Tibial artery (tissue), 4 donors: ENCODE measurements at regions not wholly inside any gene's neighbourhood (a gene's known extent, or its start where the extent isn't known, plus 50 kb on each side); places are given as distances from the start of the nearest gene placed in this dataset.

ENCODE experiments used
- DNase-seq, 2 donors: peaks; one replicate each; pipeline ENCODE4 v3.0.0-alpha.2; 2019
- H3K27ac ChIP-seq, 2 donors: fragments of 200-600 bp; sonication (generic) in 1 of 2; 1 replicate in 1 of 2; 2 replicates in 1 of 2; pipeline ENCODE4 v1.5.1; 2018 to 2019; ENCODE audit warnings: mild to moderate bottlenecking in 1 of 2
- H3K27me3 ChIP-seq, 2 donors: fragments of 200-600 bp; sonication (generic) in 1 of 2; one replicate each; pipeline versions ENCODE4 v1.5.1 to v1.6.0; 2016 to 2019
- H3K36me3 ChIP-seq, 3 donors: fragments of 200-600 bp; sonication (generic) in 2 of 3; one replicate each; pipeline ENCODE4 v1.5.1; 2016 to 2019; ENCODE audit warnings: mild to moderate bottlenecking in 2 of 3
- H3K4me1 ChIP-seq, 4 donors: fragments of 200-600 bp; sonication (generic) in 2 of 4; 1 replicate in 3 of 4; 2 replicates in 1 of 4; pipeline ENCODE4 v1.5.1; 2016 to 2019
- H3K4me3 ChIP-seq, 2 donors: fragments of 200-600 bp; sonication (generic) in 1 of 2; 1 replicate in 1 of 2; 2 replicates in 1 of 2; pipeline ENCODE4 v1.5.1; 2018 to 2019; ENCODE audit warnings: mild to moderate bottlenecking in 2 of 2
- H3K9me3 ChIP-seq, 3 donors: fragments of 200-600 bp; sonication (generic) in 1 of 3; one replicate each; pipeline ENCODE4 v1.5.1; 2016 to 2019
- intact Hi-C: fragments of 100-400 bp; cut with DNase I; formaldehyde crosslinking; loops from one replicate; pipeline ENCODE4 v1.15.0; 2023; ENCODE audit warnings: low total_unique reads
- TF ChIP-seq, protein P1 (sequence below), 2 experiments: fragments of 200-600 bp in 1 of 2; fragments of 450-650 bp in 1 of 2; IDR thresholded peaks; one replicate each; pipeline ENCODE4 v1.5.1; 2017 to 2019; ENCODE audit warnings: antibody characterized with exemption in 2 of 2, mild to moderate bottlenecking in 1 of 2, moderate library complexity in 1 of 2

GRCh38 chr4:18676526-18676915 lies 655.0 kb upstream of the LCORL start:
- Histone ChIP-seq H3K27ac (no peak overlapping the region), H3K4me3 (no peak overlapping the region), H3K4me1 (no peaks in the 10 kb centered on the region), H3K36me3 (no peaks in the 10 kb centered on the region), H3K9me3 (no peaks in the 10 kb centered on the region), H3K27me3 (no peaks in the 10 kb centered on the region)
- intact Hi-C loops: no loop called here
- TF ChIP-seq, protein P1, sequence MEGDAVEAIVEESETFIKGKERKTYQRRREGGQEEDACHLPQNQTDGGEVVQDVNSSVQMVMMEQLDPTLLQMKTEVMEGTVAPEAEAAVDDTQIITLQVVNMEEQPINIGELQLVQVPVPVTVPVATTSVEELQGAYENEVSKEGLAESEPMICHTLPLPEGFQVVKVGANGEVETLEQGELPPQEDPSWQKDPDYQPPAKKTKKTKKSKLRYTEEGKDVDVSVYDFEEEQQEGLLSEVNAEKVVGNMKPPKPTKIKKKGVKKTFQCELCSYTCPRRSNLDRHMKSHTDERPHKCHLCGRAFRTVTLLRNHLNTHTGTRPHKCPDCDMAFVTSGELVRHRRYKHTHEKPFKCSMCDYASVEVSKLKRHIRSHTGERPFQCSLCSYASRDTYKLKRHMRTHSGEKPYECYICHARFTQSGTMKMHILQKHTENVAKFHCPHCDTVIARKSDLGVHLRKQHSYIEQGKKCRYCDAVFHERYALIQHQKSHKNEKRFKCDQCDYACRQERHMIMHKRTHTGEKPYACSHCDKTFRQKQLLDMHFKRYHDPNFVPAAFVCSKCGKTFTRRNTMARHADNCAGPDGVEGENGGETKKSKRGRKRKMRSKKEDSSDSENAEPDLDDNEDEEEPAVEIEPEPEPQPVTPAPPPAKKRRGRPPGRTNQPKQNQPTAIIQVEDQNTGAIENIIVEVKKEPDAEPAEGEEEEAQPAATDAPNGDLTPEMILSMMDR (IDR thresholded peaks at IDR 0.05): no peak
- DNase-seq: no peak

- Histone ChIP-seq H3K4me1 (no peaks in the 10 kb centered on the region), H3K27ac (no peak overlapping the region), H3K4me3 (no peak overlapping the region), H3K36me3 (no peaks in the 10 kb centered on the region), H3K27me3 (no peaks in the 10 kb centered on the region), H3K9me3 (no peaks in the 10 kb centered on the region)
- TF ChIP-seq, protein P1 (IDR thresholded peaks at IDR 0.05): no peak
- intact Hi-C loops: no loop called here
- DNase-seq: no peak
Measured at GRCh38 chr4:18675586-18676525, 654.3 kb upstream of the LCORL start.

DNA sequence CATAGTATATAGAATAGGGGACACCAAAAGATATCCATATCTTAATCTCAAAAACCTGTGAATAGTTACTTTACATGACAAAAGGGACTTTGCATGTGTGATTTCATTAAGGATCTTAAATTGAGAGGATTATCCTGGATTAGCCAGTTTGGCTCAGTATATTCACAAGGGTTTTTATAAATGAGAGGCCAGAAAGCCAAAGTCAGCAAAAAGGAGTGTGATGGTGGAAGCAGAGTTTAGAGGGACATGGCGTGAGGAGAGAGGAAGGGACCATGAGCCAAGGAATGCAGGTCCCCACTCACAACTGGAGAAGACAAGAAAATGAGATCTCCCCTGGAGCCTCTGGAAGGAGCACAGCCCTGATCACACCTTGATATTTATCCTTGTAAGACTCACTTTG lies 648.5 kb upstream of the LCORL start:
- H3K4me3 ChIP-seq: no peak overlapping the region
- TF ChIP-seq, protein P1 (IDR thresholded peaks at IDR 0.05): no peak
- no peaks in the 10 kb centered on the region for H3K27me3 ChIP-seq
- H3K27ac ChIP-seq: no peak overlapping the region
- DNase-seq: no peak
- no peaks in the 10 kb centered on the region for H3K4me1 ChIP-seq
- intact Hi-C loops: no loop called here
- H3K36me3 ChIP-seq: no peaks in the 10 kb centered on the region
- no peaks in the 10 kb centered on the region for H3K9me3 ChIP-seq

- Histone ChIP-seq H3K27me3 (no peaks in the 10 kb centered on the region), H3K9me3 (no peaks in the 10 kb centered on the region), H3K4me1 (no peaks in the 10 kb centered on the region), H3K27ac (no peak overlapping the region), H3K4me3 (no peak overlapping the region), H3K36me3 (no peaks in the 10 kb centered on the region)
- TF ChIP-seq, protein P1 (IDR thresholded peaks at IDR 0.05): no peak
- intact Hi-C loops: no loop called here
- no peak for DNase-seq
Measured at GRCh38 chr4:18669390-18669789, 647.8 kb upstream of the LCORL start.

- Histone ChIP-seq H3K4me3 (no peak overlapping the region), H3K9me3 (no peaks in the 10 kb centered on the region), H3K4me1 (no peaks in the 10 kb centered on the region), H3K36me3 (no peaks in the 10 kb centered on the region), H3K27ac (no peak overlapping the region), H3K27me3 (no peaks in the 10 kb centered on the region)
- TF ChIP-seq, protein P1 (IDR thresholded peaks at IDR 0.05): no peak
- intact Hi-C loops: no loop called here
- DNase-seq: no peak
Measured at GRCh38 chr4:18666322-18666721, 644.8 kb upstream of the LCORL start.
